HCT116 (cell line): ENCODE measurements at regions not wholly inside any gene's neighbourhood (a gene's known extent, or its start where the extent isn't known, plus 50 kb on each side); places are given as distances from the start of the nearest gene placed in this dataset.

Experiments used
- ATAC-seq: fragments of 200-7000 bp; cut with Tn5 transposase; 2 replicates; pipeline ENCODE4 v1.9.1; 2020; ENCODE audit warnings: mild to moderate bottlenecking, moderate library complexity
- BruUV-seq: library from RNA; stranded (reverse); fragments of 400-500 nt; replicated peaks from 2 replicates; lab custom pipeline; 2021; lab: Mats Ljungman, UMichigan
- CTCF ChIA-PET: fragments of 300-600 bp; sonication (Branson Sonifier 250); formaldehyde crosslinking; loops from one replicate; lab custom pipeline; 2021; ENCODE audit warnings: antibody characterized with exemption; lab: Charles Lee
- POLR2A ChIA-PET: fragments of 300-600, 350-600 bp; sonication (Branson Sonifier 250); formaldehyde crosslinking; loops from one replicate; lab custom pipeline; 2021; ENCODE audit warnings: antibody characterized with exemption; lab: Charles Lee
- RAD21 ChIA-PET, 2 experiments: fragments of 300-600 bp; sonication (Branson Sonifier 250); formaldehyde crosslinking; loops; one replicate each; lab custom pipeline; 2023; ENCODE audit warnings: low total read pairs in 2 of 2; ENCODE audit not compliant: uncharacterized antibody in 2 of 2, unreplicated experiment in 2 of 2, low non-redundant PET in 1 of 2; lab: Charles Lee
- DNase-seq: peaks from one replicate; pipeline ENCODE4 v3.0.0-alpha.2; 2010; ENCODE audit warnings: low read depth, low spot score
- H2AFZ ChIP-seq: fragments of 200-600 bp; shearing (Covaris generic), sonication (generic); 2 replicates; pipeline ENCODE4 v1.6.1; 2017; ENCODE audit warnings: low read depth, mixed run types, mixed read lengths, antibody characterized with exemption, low read length; ENCODE audit not compliant: poor library complexity, severe bottlenecking
- H3K27ac ChIP-seq: 2 replicates; pipeline ENCODE4 v1.5.1; 2012; ENCODE audit warnings: low read depth, low read length
- H3K27me3 ChIP-seq: fragments of 200-600 bp; sonication (generic); 2 replicates; pipeline ENCODE4 v1.6.1; 2016; ENCODE audit warnings: mixed run types, low read length, mixed read lengths; ENCODE audit not compliant: insufficient read depth
- H3K36me3 ChIP-seq, 2 experiments: fragments of 200-500 bp in 1 of 2; fragments of 200-600 bp in 1 of 2; sonication (Bioruptor generic) in 1 of 2; sonication (generic) in 1 of 2; 2 replicates each; pipeline versions ENCODE4 v1.5.1 to v1.6.1; 2014 to 2016; ENCODE audit warnings: low read length in 2 of 2, inconsistent platforms in 1 of 2, mixed read lengths in 1 of 2, mixed run types in 1 of 2; ENCODE audit not compliant: insufficient read depth in 2 of 2, control insufficient read depth in 1 of 2
- H3K4me1 ChIP-seq, 2 experiments: fragments of 200-600 bp in 1 of 2; sonication (generic) in 1 of 2; 2 replicates each; pipeline versions ENCODE4 v1.5.1 to v1.6.1; 2012 to 2017; ENCODE audit warnings: low read length in 2 of 2, inconsistent platforms in 1 of 2, mild to moderate bottlenecking in 1 of 2, mixed read lengths in 1 of 2, mixed run types in 1 of 2, moderate library complexity in 1 of 2; ENCODE audit not compliant: insufficient read depth in 2 of 2, control insufficient read depth in 1 of 2
- H3K4me2 ChIP-seq: fragments of 200-600 bp; sonication (generic); 2 replicates; pipeline ENCODE4 v1.6.1; 2017; ENCODE audit warnings: mixed run types, low read length, mixed read lengths
- H3K4me3 ChIP-seq, 2 experiments: fragments of 200-600 bp in 1 of 2; sonication (generic) in 1 of 2; replicated peaks in 1 of 2; 2 replicates each; pipeline ENCODE4 v1.5.1; 2011 to 2016; ENCODE audit warnings: low read length in 2 of 2, control low read depth in 1 of 2, low read depth in 1 of 2, mild to moderate bottlenecking in 1 of 2, mixed read lengths in 1 of 2, mixed run types in 1 of 2
- H3K79me2 ChIP-seq: fragments of 200-600 bp; sonication (generic); 2 replicates; pipeline ENCODE4 v1.6.1; 2017; ENCODE audit warnings: mild to moderate bottlenecking, mixed run types, low read length, moderate library complexity, mixed read lengths; ENCODE audit not compliant: insufficient read depth
- H3K9ac ChIP-seq: fragments of 200-600 bp; sonication (generic); 2 replicates; pipeline ENCODE4 v1.6.1; 2016; ENCODE audit warnings: low read length, mixed read lengths
- H3K9me2 ChIP-seq: fragments of 200-600 bp; sonication (generic), shearing (Covaris generic); 2 replicates; pipeline ENCODE4 v1.6.1; 2017; ENCODE audit warnings: mixed run types, mild to moderate bottlenecking, moderate library complexity; ENCODE audit not compliant: insufficient read depth
- H3K9me3 ChIP-seq, 2 experiments: fragments of 200-500 bp in 1 of 2; fragments of 200-600 bp in 1 of 2; sonication (Bioruptor generic) in 1 of 2; sonication (generic) in 1 of 2; 2 replicates each; pipeline ENCODE4 v1.6.1; 2014 to 2017; ENCODE audit warnings: low read length in 2 of 2, mixed read lengths in 2 of 2, inconsistent platforms in 1 of 2, low read depth in 1 of 2, mild to moderate bottlenecking in 1 of 2, mixed run types in 1 of 2, moderate library complexity in 1 of 2; ENCODE audit not compliant: control insufficient read depth in 1 of 2, insufficient read depth in 1 of 2
- H4K20me1 ChIP-seq: fragments of 200-600 bp; sonication (generic), shearing (Covaris generic); 2 replicates; pipeline ENCODE4 v1.6.1; 2017; ENCODE audit warnings: mixed run types, mild to moderate bottlenecking, moderate library complexity; ENCODE audit not compliant: insufficient read depth
- CBX3 ChIP-seq: IDR thresholded peaks from 2 replicates; pipeline ENCODE4 v1.6.1; 2012; ENCODE audit warnings: low read depth
- CEBPB ChIP-seq: IDR thresholded peaks from 2 replicates; pipeline ENCODE4 v1.6.1; 2012; ENCODE audit warnings: low read depth
- EGR1 ChIP-seq: IDR thresholded peaks from 2 replicates; pipeline ENCODE4 v1.6.1; 2012; ENCODE audit warnings: low read depth
- EZH2 ChIP-seq: fragments of 200-600 bp; sonication (generic); IDR thresholded peaks from 2 replicates; pipeline ENCODE4 v1.6.1; 2017; ENCODE audit warnings: antibody characterized with exemption, mixed run types
- FOSL1 ChIP-seq: IDR thresholded peaks from 2 replicates; pipeline ENCODE4 v1.6.1; 2012; ENCODE audit warnings: low read depth
- POLR2A ChIP-seq: IDR thresholded peaks from 2 replicates; pipeline ENCODE4 v1.7.0; 2011; ENCODE audit warnings: borderline replicate concordance; ENCODE audit not compliant: insufficient read depth, insufficient read length; ENCODE audit errors: extremely low read depth
- POLR2AphosphoS5 ChIP-seq: IDR thresholded peaks from 2 replicates; pipeline ENCODE4 v1.6.1; 2011; ENCODE audit warnings: mild to moderate bottlenecking, low read depth, low read length, moderate library complexity
- SIN3A ChIP-seq: IDR thresholded peaks from 2 replicates; pipeline ENCODE4 v1.6.1; 2012; ENCODE audit warnings: low read depth
- SP1 ChIP-seq: IDR thresholded peaks from 2 replicates; pipeline ENCODE4 v1.6.1; 2012; ENCODE audit warnings: low read depth
- SRF ChIP-seq: IDR thresholded peaks from 2 replicates; pipeline ENCODE4 v1.6.1; 2012; ENCODE audit warnings: low read depth
- ZFX ChIP-seq: fragments of 450-650 bp; IDR thresholded peaks from 2 replicates; pipeline ENCODE4 v1.6.1; 2017
- intact Hi-C: fragments of 100-400 bp; cut with micrococcal nuclease; formaldehyde crosslinking; loops from 2 replicates; pipeline ENCODE4 v1.10.0; 2022
- TF ChIP-seq, protein P1 (sequence below): IDR thresholded peaks from 2 replicates; pipeline ENCODE4 v1.6.1; 2012; ENCODE audit warnings: low read depth
- TF ChIP-seq, protein P2 (sequence below): IDR thresholded peaks from 2 replicates; pipeline ENCODE4 v1.6.1; 2011; ENCODE audit warnings: mild to moderate bottlenecking, low read length, moderate library complexity; ENCODE audit not compliant: insufficient replicate concordance; ENCODE audit errors: extremely low read depth
- TF ChIP-seq, protein P3 (sequence below): IDR thresholded peaks from 2 replicates; pipeline ENCODE4 v1.6.1; 2012

DNA sequence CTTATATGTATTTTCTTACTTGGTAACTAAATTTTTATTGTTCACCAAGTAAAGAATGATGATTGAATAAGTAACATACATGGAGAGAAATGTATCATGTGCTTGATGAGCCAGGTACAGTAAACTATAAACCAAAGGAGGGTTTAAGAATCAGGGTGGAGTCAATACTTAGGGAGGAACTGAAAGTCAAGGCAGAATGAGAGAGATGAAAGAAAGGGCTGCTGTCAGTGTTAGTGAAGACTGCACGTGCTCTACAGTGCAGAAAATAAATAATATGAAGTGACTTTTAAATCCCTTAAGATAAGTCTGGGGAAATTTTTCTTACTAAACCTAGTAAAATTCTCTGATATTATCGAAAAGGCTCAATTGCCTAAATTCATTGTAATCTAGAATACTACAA is 986.0 kb downstream of the DSC3 start:
- Histone ChIP-seq H3K9me2 (no peaks in the 10 kb centered on the region), H3K4me2 (no peak overlapping the region), H3K9me3 (no peaks in the 10 kb centered on the region; a peak in 1 of 4 replicates), H2AFZ (no peak overlapping the region), H4K20me1 (no peaks in the 10 kb centered on the region), H3K79me2 (no peaks in the 10 kb centered on the region), H3K4me3 (no peak overlapping the region), H3K27ac (no peak overlapping the region), H3K27me3 (no peaks in the 10 kb centered on the region), H3K36me3 (no peaks in the 10 kb centered on the region), H3K4me1 (no peaks in the 10 kb centered on the region), H3K9ac (no peak overlapping the region)
- no peak for ATAC-seq
- ChIA-PET CTCF (no interaction called here), POLR2A (no interaction called here), RAD21 (no interaction called here)
- TF ChIP-seq FOSL1 (no peak), SIN3A (no peak), SRF (no peak), EZH2 (no peak), CBX3 (no peak), POLR2A (no peak), ZFX (no peak), EGR1 (no peak), CEBPB (no peak), POLR2AphosphoS5 (no peak), SP1 (no peak)
- TF ChIP-seq, protein P1, sequence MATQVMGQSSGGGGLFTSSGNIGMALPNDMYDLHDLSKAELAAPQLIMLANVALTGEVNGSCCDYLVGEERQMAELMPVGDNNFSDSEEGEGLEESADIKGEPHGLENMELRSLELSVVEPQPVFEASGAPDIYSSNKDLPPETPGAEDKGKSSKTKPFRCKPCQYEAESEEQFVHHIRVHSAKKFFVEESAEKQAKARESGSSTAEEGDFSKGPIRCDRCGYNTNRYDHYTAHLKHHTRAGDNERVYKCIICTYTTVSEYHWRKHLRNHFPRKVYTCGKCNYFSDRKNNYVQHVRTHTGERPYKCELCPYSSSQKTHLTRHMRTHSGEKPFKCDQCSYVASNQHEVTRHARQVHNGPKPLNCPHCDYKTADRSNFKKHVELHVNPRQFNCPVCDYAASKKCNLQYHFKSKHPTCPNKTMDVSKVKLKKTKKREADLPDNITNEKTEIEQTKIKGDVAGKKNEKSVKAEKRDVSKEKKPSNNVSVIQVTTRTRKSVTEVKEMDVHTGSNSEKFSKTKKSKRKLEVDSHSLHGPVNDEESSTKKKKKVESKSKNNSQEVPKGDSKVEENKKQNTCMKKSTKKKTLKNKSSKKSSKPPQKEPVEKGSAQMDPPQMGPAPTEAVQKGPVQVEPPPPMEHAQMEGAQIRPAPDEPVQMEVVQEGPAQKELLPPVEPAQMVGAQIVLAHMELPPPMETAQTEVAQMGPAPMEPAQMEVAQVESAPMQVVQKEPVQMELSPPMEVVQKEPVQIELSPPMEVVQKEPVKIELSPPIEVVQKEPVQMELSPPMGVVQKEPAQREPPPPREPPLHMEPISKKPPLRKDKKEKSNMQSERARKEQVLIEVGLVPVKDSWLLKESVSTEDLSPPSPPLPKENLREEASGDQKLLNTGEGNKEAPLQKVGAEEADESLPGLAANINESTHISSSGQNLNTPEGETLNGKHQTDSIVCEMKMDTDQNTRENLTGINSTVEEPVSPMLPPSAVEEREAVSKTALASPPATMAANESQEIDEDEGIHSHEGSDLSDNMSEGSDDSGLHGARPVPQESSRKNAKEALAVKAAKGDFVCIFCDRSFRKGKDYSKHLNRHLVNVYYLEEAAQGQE, result no peak
- TF ChIP-seq, protein P2, sequence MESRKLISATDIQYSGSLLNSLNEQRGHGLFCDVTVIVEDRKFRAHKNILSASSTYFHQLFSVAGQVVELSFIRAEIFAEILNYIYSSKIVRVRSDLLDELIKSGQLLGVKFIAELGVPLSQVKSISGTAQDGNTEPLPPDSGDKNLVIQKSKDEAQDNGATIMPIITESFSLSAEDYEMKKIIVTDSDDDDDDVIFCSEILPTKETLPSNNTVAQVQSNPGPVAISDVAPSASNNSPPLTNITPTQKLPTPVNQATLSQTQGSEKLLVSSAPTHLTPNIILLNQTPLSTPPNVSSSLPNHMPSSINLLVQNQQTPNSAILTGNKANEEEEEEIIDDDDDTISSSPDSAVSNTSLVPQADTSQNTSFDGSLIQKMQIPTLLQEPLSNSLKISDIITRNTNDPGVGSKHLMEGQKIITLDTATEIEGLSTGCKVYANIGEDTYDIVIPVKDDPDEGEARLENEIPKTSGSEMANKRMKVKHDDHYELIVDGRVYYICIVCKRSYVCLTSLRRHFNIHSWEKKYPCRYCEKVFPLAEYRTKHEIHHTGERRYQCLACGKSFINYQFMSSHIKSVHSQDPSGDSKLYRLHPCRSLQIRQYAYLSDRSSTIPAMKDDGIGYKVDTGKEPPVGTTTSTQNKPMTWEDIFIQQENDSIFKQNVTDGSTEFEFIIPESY, result no peak
- TF ChIP-seq, protein P3, sequence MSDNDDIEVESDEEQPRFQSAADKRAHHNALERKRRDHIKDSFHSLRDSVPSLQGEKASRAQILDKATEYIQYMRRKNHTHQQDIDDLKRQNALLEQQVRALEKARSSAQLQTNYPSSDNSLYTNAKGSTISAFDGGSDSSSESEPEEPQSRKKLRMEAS, result no peak
- no TSS peak for BruUV-seq
- intact Hi-C loops, result no loop called here
- no peak for DNase-seq
